OCI-LY3 (cell line): ENCODE measurements at regions not wholly inside any gene's neighbourhood (a gene's known extent, or its start where the extent isn't known, plus 50 kb on each side); places are given as distances from the start of the nearest gene placed in this dataset.

Source experiments
- CTCF ChIP-seq: fragments of 200-600, 300-600 bp; sonication (generic); IDR thresholded peaks from 2 replicates; pipeline ENCODE4 v1.5.1; 2014; ENCODE audit warnings: antibody characterized with exemption, low read length, low read depth
- EZH2phosphoT487 ChIP-seq: fragments of 200-600 bp; shearing (Covaris generic); IDR thresholded peaks from 2 replicates; pipeline ENCODE4 v1.6.1; 2018; ENCODE audit warnings: antibody characterized with exemption, mixed run types, low read depth

GRCh38 chr2:154637456-154637855 lies 61.0 kb upstream of the KCNJ3 start:
- TF ChIP-seq CTCF (no peak), EZH2phosphoT487 (no peak)
